HFF-Myc (cell line): ENCODE measurements at regions not wholly inside any gene's neighbourhood (a gene's known extent, or its start where the extent isn't known, plus 50 kb on each side); places are given as distances from the start of the nearest gene placed in this dataset.

Source experiments
- DNase-seq: peaks from one replicate; pipeline ENCODE4 v3.0.0-alpha.2; 2011; ENCODE audit warnings: low read depth; ENCODE audit errors: extremely low read depth
- H3K4me3 ChIP-seq: replicated peaks from 2 replicates; pipeline ENCODE4 v1.5.1; 2011; ENCODE audit warnings: low read depth, mild to moderate bottlenecking, control low read depth, low read length
- CTCF ChIP-seq: IDR thresholded peaks from 2 replicates; pipeline ENCODE4 v1.5.1; 2012; ENCODE audit warnings: mild to moderate bottlenecking, low read depth, low read length, control low read depth; ENCODE audit errors: missing control alignments

- no peak for TF ChIP-seq CTCF
- DNase-seq: no peak
Observed at GRCh38 chr3:22609139-22609538, 594.0 kb upstream of the UBE2E2 start.

GRCh38 chr3:22612927-22613326, 590.2 kb upstream of the UBE2E2 start:
- DNase-seq: no peak
- H3K4me3 ChIP-seq: no peak overlapping the region

More at GRCh38 chr3:22609139-22609538, 594.0 kb upstream of the UBE2E2 start:
- H3K4me3 ChIP-seq: no peak overlapping the region

DNA sequence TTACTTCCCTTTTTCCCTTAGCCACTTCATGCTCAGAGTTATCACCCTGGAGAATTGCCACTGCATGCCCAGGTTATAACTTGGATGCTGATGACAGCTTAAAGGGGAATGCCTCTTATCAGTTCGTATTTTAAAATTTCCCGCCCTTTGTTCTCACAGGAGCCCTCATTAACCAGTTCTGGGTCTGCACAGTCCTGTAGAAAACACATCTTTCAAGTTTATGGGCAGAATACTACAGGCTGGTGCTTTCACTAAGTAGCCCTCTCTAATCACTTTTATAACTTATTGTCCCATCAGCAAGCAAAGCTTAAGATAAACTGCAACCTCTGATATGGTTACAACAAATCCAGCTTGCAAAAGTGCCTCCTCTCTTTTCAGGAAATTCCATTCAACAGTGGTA, 587.3 kb upstream of the UBE2E2 start:
- no peak for DNase-seq
- no peak for TF ChIP-seq CTCF
- H3K4me3 ChIP-seq: no peak overlapping the region

More at GRCh38 chr3:22612927-22613326, 590.2 kb upstream of the UBE2E2 start:
- no peak for TF ChIP-seq CTCF

DNA sequence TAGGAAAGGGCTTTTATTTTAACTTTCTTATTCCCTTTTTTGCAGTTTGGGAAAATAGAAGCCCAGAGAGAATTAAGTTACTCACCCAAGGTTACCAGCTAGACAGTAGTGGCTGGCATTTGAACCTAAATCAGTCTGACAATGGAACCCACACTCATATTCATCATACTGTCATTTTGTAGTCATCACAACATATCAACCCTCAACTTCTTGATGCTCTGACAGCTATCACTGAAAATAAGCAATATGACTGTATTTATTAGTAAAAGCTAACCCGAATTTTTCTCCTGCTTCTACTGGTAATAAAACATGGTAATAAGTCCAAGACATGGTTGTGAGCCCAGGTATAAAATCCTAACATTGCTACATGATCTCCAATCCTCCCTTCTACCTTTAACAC, 585.8 kb upstream of the UBE2E2 start:
- no peak overlapping the region for H3K4me3 ChIP-seq
- TF ChIP-seq CTCF: no peak
- DNase-seq: no peak

DNA sequence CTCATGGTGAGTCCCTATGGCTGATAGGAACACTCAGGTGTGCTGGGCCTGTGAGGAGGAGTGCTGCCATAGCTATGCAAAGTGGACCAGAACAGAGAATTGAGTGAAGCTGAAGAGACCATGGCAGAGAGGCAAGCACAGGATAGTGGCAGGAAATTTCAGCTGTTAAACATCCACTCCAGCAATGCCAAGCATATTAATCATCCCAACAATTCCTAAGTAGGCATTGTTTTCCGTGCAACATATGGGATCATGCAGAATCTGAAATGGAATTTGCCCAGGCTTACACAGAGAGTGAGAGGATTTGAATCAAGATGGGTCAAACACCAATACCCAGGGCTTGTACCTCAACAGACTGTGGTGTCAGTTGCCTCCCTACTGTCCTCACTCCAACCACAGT, 582.6 kb upstream of the UBE2E2 start:
- no peak for DNase-seq
- no peak overlapping the region for H3K4me3 ChIP-seq
- no peak for TF ChIP-seq CTCF

DNA sequence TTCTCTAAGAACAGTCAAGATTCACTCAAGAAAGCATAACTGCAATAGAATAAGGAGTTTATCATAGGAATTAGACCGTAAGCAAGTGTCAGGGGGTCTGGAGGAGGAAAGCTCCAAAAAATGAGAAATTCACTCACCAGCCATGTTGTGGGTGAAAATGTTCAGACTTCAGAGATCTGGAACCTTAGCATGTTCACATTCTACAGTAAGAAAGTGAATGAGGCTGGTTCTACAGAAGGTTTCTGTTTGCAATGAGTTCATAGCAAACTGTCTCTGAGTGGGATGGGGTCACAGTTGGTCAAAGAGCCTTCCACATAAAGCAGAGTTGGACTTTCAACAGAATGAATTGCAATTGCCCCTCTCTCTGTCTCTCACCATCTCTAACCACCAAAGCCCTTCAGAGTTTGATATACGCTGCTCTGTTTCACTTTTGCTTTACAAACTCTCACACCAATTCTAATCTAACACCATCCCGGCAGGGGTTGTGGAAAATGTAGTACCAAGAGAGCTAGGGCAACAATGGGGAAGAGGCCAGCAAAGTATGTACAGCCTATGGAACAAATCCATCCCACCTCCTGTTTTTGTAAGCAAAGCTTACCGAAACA, 581.8 kb upstream of the UBE2E2 start:
- TF ChIP-seq CTCF: no peak
- no peak overlapping the region for H3K4me3 ChIP-seq
- no peak for DNase-seq

- no peak for DNase-seq
- no peak overlapping the region for H3K4me3 ChIP-seq
- no peak for TF ChIP-seq CTCF
Observed at GRCh38 chr3:22627993-22628499, 575.1 kb upstream of the UBE2E2 start.
